H9 (cell line): ENCODE measurements at regions not wholly inside any gene's neighbourhood (a gene's known extent, or its start where the extent isn't known, plus 50 kb on each side); places are given as distances from the start of the nearest gene placed in this dataset.

Experiments
- DNase-seq: peaks from one replicate; pipeline ENCODE4 v3.0.0-alpha.2; 2017
- H2AFZ ChIP-seq: one replicate; pipeline ENCODE4 v1.6.1; 2013; ENCODE audit warnings: mild to moderate bottlenecking, low read length, control low read depth, moderate library complexity
- H2AK5ac ChIP-seq: 2 replicates; pipeline ENCODE4 v1.6.1; 2013; ENCODE audit warnings: low read length, control low read depth, mixed read lengths; ENCODE audit not compliant: insufficient read length
- H2BK120ac ChIP-seq: one replicate; pipeline ENCODE4 v1.6.1; 2013; ENCODE audit warnings: low read depth, mild to moderate bottlenecking, low read length, control low read depth, inconsistent platforms; ENCODE audit not compliant: poor library complexity, severe bottlenecking
- H2BK12ac ChIP-seq: 2 replicates; pipeline ENCODE4 v1.6.1; 2013; ENCODE audit warnings: low read length, control low read depth, mixed read lengths, low read depth; ENCODE audit not compliant: insufficient read length
- H2BK15ac ChIP-seq: 2 replicates; pipeline ENCODE4 v1.6.1; 2013; ENCODE audit warnings: low read depth, low read length, control low read depth
- H2BK20ac ChIP-seq: one replicate; pipeline ENCODE4 v1.6.1; 2013; ENCODE audit warnings: low read depth, mild to moderate bottlenecking, low read length, control low read depth, inconsistent platforms; ENCODE audit not compliant: poor library complexity, severe bottlenecking
- H2BK5ac ChIP-seq: 2 replicates; pipeline ENCODE4 v1.6.1; 2013; ENCODE audit warnings: low read length, control low read depth, mixed read lengths; ENCODE audit not compliant: insufficient read length
- H3K14ac ChIP-seq: 2 replicates; pipeline ENCODE4 v1.6.1; 2013; ENCODE audit warnings: low read length, control low read depth; ENCODE audit not compliant: insufficient read depth
- H3K18ac ChIP-seq: 2 replicates; pipeline ENCODE4 v1.6.1; 2013; ENCODE audit warnings: low read depth, mild to moderate bottlenecking, mixed read lengths, low read length, control low read depth; ENCODE audit not compliant: insufficient read length
- H3K23ac ChIP-seq: 2 replicates; pipeline ENCODE4 v1.6.1; 2013; ENCODE audit warnings: low read length, control low read depth, mixed read lengths, low read depth; ENCODE audit not compliant: insufficient read length
- H3K23me2 ChIP-seq: 2 replicates; pipeline ENCODE4 v1.6.1; 2013; ENCODE audit warnings: low read depth, mild to moderate bottlenecking, mixed read lengths, low read length, control low read depth; ENCODE audit not compliant: insufficient read length, poor library complexity, severe bottlenecking
- H3K27ac ChIP-seq: 2 replicates; pipeline ENCODE4 v1.5.1; 2013; ENCODE audit warnings: low read length, control low read depth, mixed read lengths, low read depth; ENCODE audit not compliant: insufficient read length
- H3K27me3 ChIP-seq: 2 replicates; pipeline ENCODE4 v1.6.1; 2013; ENCODE audit warnings: low read length, control low read depth, inconsistent platforms; ENCODE audit not compliant: insufficient read depth
- H3K4ac ChIP-seq: 2 replicates; pipeline ENCODE4 v1.6.1; 2013; ENCODE audit warnings: low read depth, mild to moderate bottlenecking, control low read depth, inconsistent platforms, low read length, moderate library complexity
- H3K4me1 ChIP-seq: 2 replicates; pipeline ENCODE4 v1.6.1; 2013; ENCODE audit warnings: low read length, control low read depth, inconsistent platforms; ENCODE audit not compliant: insufficient read depth
- H3K4me2 ChIP-seq: 2 replicates; pipeline ENCODE4 v1.6.1; 2013; ENCODE audit warnings: low read length, control low read depth, mixed read lengths; ENCODE audit not compliant: insufficient read length, insufficient read depth
- H3K56ac ChIP-seq: 2 replicates; pipeline ENCODE4 v1.6.1; 2013; ENCODE audit warnings: low read depth, mild to moderate bottlenecking, mixed read lengths, low read length, control low read depth; ENCODE audit not compliant: insufficient read length
- H3K79me1 ChIP-seq: 2 replicates; pipeline ENCODE4 v1.6.1; 2013; ENCODE audit warnings: low read depth, mild to moderate bottlenecking, moderate library complexity, low read length, control low read depth, inconsistent platforms; ENCODE audit not compliant: insufficient read depth, poor library complexity, severe bottlenecking
- H3K79me2 ChIP-seq: 2 replicates; pipeline ENCODE4 v1.6.1; 2013; ENCODE audit warnings: low read length, control low read depth, inconsistent platforms; ENCODE audit not compliant: insufficient read depth
- H3K9ac ChIP-seq: 2 replicates; pipeline ENCODE4 v1.6.1; 2013; ENCODE audit warnings: low read length, control low read depth, mixed read lengths; ENCODE audit not compliant: insufficient read length; ENCODE audit errors: extremely low read depth
- H3K9me3 ChIP-seq: one replicate; pipeline ENCODE4 v1.6.1; 2013; ENCODE audit warnings: low read depth, low read length, inconsistent platforms; ENCODE audit not compliant: control insufficient read depth
- H3T11ph ChIP-seq: one replicate; pipeline ENCODE4 v1.6.1; 2013; ENCODE audit warnings: mild to moderate bottlenecking, low read length, control low read depth, inconsistent platforms
- H4K20me1 ChIP-seq: one replicate; pipeline ENCODE4 v1.6.1; 2013; ENCODE audit not compliant: control insufficient read depth, insufficient read length, insufficient read depth
- H4K5ac ChIP-seq: 2 replicates; pipeline ENCODE4 v1.6.1; 2013; ENCODE audit warnings: low read depth, mild to moderate bottlenecking, mixed read lengths, low read length, control low read depth; ENCODE audit not compliant: insufficient read length
- H4K8ac ChIP-seq: replicated peaks from 2 replicates; pipeline ENCODE4 v1.6.1; 2013; ENCODE audit warnings: low read length, control low read depth, mixed read lengths, low read depth; ENCODE audit not compliant: insufficient read length
- H4K91ac ChIP-seq: 2 replicates; pipeline ENCODE4 v1.6.1; 2013; ENCODE audit warnings: low read depth, mild to moderate bottlenecking, moderate library complexity, mixed read lengths, low read length, control low read depth; ENCODE audit not compliant: insufficient read length
- H3K27ac Mint-ChIP-seq, 3 experiments: 2 replicates in 2 of 3; 3 replicates in 1 of 3; pipeline ENCODE4 v1.8.0; 2020 to 2021; ENCODE audit warnings: mixed read lengths in 3 of 3, mild to moderate bottlenecking in 1 of 3, moderate library complexity in 1 of 3
- H3K27me3 Mint-ChIP-seq: 2 replicates; pipeline ENCODE4 v1.8.0; 2021; ENCODE audit warnings: low read depth, mild to moderate bottlenecking, moderate library complexity, mixed read lengths
- H3K36me3 Mint-ChIP-seq, 3 experiments: 2 replicates in 2 of 3; 3 replicates in 1 of 3; pipeline ENCODE4 v1.8.0; 2020 to 2021; ENCODE audit warnings: low read depth in 3 of 3, mixed read lengths in 3 of 3; ENCODE audit not compliant: insufficient read depth in 1 of 3
- H3K4me1 Mint-ChIP-seq, 2 experiments: 2 replicates each; pipeline ENCODE4 v1.8.0; 2020; ENCODE audit warnings: mixed read lengths in 2 of 2
- H3K4me3 Mint-ChIP-seq, 2 experiments: 2 replicates in 1 of 2; 3 replicates in 1 of 2; pipeline ENCODE4 v1.8.0; 2020 to 2021; ENCODE audit warnings: mild to moderate bottlenecking in 2 of 2, mixed read lengths in 2 of 2, moderate library complexity in 1 of 2
- H3K9me3 Mint-ChIP-seq, 2 experiments: 2 replicates in 1 of 2; 3 replicates in 1 of 2; pipeline ENCODE4 v1.8.0; 2020; ENCODE audit warnings: mild to moderate bottlenecking in 2 of 2, mixed read lengths in 2 of 2, moderate library complexity in 1 of 2
- CTCF ChIP-seq: fragments of 200-600 bp; sonication (generic); conservative IDR thresholded peaks from 3 replicates; pipeline ENCODE4 v1.8.0; 2021; ENCODE audit warnings: antibody characterized with exemption, mild to moderate bottlenecking
- WGBS: extraction: QIAGEN DNeasy Blood & Tissue Kit; methylation state at CpG from one replicate; pipeline ENCODE4 v1.1.7; 2013; ENCODE audit warnings: missing lambda C conversion rate, low lambda C conversion rate, mixed read lengths; ENCODE audit not compliant: insufficient read length; ENCODE audit errors: extremely low coverage; 5-methylcytosine and 5-hydroxymethylcytosine counted together

- H4K91ac ChIP-seq, result no peak overlapping the region
- WGBS, result no CpG with 5 or more reads among the region's 7 CpGs
- no peak overlapping the region for H2AFZ ChIP-seq
- no peak overlapping the region for H4K8ac ChIP-seq
- no peak overlapping the region for H2BK12ac ChIP-seq
- H4K20me1 ChIP-seq, result no peaks in the 10 kb centered on the region
- H3K79me1 ChIP-seq, result no peaks in the 10 kb centered on the region
- H3K27me3 ChIP-seq, result no peaks in the 10 kb centered on the region
- no peak overlapping the region for H3K18ac ChIP-seq
- no peak overlapping the region for H2BK120ac ChIP-seq
- no peak for TF ChIP-seq CTCF
- H3K9me3 Mint-ChIP-seq, result peaks cover 6% of the 10 kb centered on the region in 2 experiments; a peak in 4 of 5 replicates
- no peak overlapping the region for H3K27ac ChIP-seq
- no peak overlapping the region for H2AK5ac ChIP-seq
- no peak overlapping the region for H3K56ac ChIP-seq
- H3K14ac ChIP-seq, result no peak overlapping the region
- peaks cover 10 to 11% of the 10 kb centered on the region in 2 experiments for H3K4me1 Mint-ChIP-seq
- no peaks in the 10 kb centered on the region for H3K4me1 ChIP-seq
- no peak overlapping the region for H3K23ac ChIP-seq
- H3K23me2 ChIP-seq, result no peaks in the 10 kb centered on the region
- H2BK15ac ChIP-seq, result no peak overlapping the region
- no peak overlapping the region for H4K5ac ChIP-seq
- H3K4me3 Mint-ChIP-seq, result no peak overlapping the region
- H2BK20ac ChIP-seq, result no peak overlapping the region
- no peak overlapping the region for H3K27ac Mint-ChIP-seq
- no peak overlapping the region for H2BK5ac ChIP-seq
- H3K4me2 ChIP-seq, result no peak overlapping the region
- H3K27me3 Mint-ChIP-seq, result no peaks in the 10 kb centered on the region
- H3K9me3 ChIP-seq, result no peaks in the 10 kb centered on the region
- H3K9ac ChIP-seq, result no peak overlapping the region
- H3T11ph ChIP-seq, result no peak overlapping the region
- H3K79me2 ChIP-seq, result no peaks in the 10 kb centered on the region
- DNase-seq, result no peak
- H3K4ac ChIP-seq, result no peak overlapping the region
- peaks cover 0 to 6% (median 0%) of the 10 kb centered on the region in 3 experiments; a peak in 1 of 7 replicates for H3K36me3 Mint-ChIP-seq
Observed at GRCh38 chr20:48547664-48548063, 280.1 kb downstream of the PREX1 start.
